ENCODE measurements at regions not wholly inside any gene's neighbourhood (a gene's known extent, or its start where the extent isn't known, plus 50 kb on each side); places are given as distances from the start of the nearest gene placed in this dataset.

- no peak overlapping the region for H2AFZ ChIP-seq (replicated peaks)
- Mint-ChIP-seq H3K4me1 (no peaks in the 10 kb centered on the region), H3K27me3 (ENCODE audit: insufficient read depth, low read depth) (no peaks in the 10 kb centered on the region), H3K36me3 (no peaks in the 10 kb centered on the region), H3K9me3 (peaks cover 2% of the 10 kb centered on the region), H3K4me3 (no peak overlapping the region), H3K27ac (no peak overlapping the region)
- H3K4me1 ChIP-seq: no peaks in the 10 kb centered on the region
- H3F3A ChIP-seq (ENCODE audit: low read depth): no peaks in the 10 kb centered on the region
- no peak overlapping the region for H3K4me3 ChIP-seq
- no peak for DNase-seq (ENCODE audit: low spot score)
- no peaks in the 10 kb centered on the region for H3K79me2 ChIP-seq (ENCODE audit: low read depth)
- no peak overlapping the region for H3K27ac ChIP-seq
- H3K9me3 ChIP-seq (ENCODE audit: low read depth): no peaks in the 10 kb centered on the region
- no peaks in the 10 kb centered on the region for H4K20me1 ChIP-seq (ENCODE audit: low read depth)
- TF ChIP-seq EZH2 (IDR thresholded peaks at IDR 0.05) (no peak), EZH2phosphoT487 (IDR thresholded peaks at IDR 0.05) (no peak), CTCF (IDR thresholded peaks at IDR 0.05) (no peak)
- no peak overlapping the region for H3K4me2 ChIP-seq
- H3K9ac ChIP-seq: no peak overlapping the region
- no peaks in the 10 kb centered on the region for H3K27me3 ChIP-seq
- H3K36me3 ChIP-seq: no peaks in the 10 kb centered on the region
Observed at GRCh38 chr11:87401653-87402052, 363.9 kb downstream of the TMEM135 start.

- no peak for DNase-seq (ENCODE audit: low spot score)
- Mint-ChIP-seq H3K4me1 (no peaks in the 10 kb centered on the region), H3K9me3 (no peaks in the 10 kb centered on the region), H3K36me3 (no peaks in the 10 kb centered on the region), H3K27me3 (ENCODE audit: insufficient read depth, low read depth) (no peaks in the 10 kb centered on the region), H3K27ac (no peak overlapping the region), H3K4me3 (no peak overlapping the region)
- H3K27ac ChIP-seq: no peak overlapping the region
- no peak overlapping the region for H3K9ac ChIP-seq
- H3K79me2 ChIP-seq (ENCODE audit: low read depth): no peaks in the 10 kb centered on the region
- H3K4me3 ChIP-seq: no peak overlapping the region
- H3K4me2 ChIP-seq: no peak overlapping the region
- no peak overlapping the region for H2AFZ ChIP-seq (replicated peaks)
- no peaks in the 10 kb centered on the region for H3K27me3 ChIP-seq
- H3F3A ChIP-seq (ENCODE audit: low read depth): no peaks in the 10 kb centered on the region
- no peaks in the 10 kb centered on the region for H3K4me1 ChIP-seq
- H3K9me3 ChIP-seq (ENCODE audit: low read depth): no peaks in the 10 kb centered on the region
- TF ChIP-seq CTCF (IDR thresholded peaks at IDR 0.05) (no peak), EZH2phosphoT487 (IDR thresholded peaks at IDR 0.05) (no peak), EZH2 (IDR thresholded peaks at IDR 0.05) (no peak)
- H4K20me1 ChIP-seq (ENCODE audit: low read depth): no peaks in the 10 kb centered on the region
- H3K36me3 ChIP-seq: no peaks in the 10 kb centered on the region
Observed at GRCh38 chr11:87399341-87399740, 361.6 kb downstream of the TMEM135 start.

GRCh38 chr11:87398931-87399330 lies 361.2 kb downstream of the TMEM135 start:
- Histone ChIP-seq H3K27me3 (no peaks in the 10 kb centered on the region), H3K9ac (no peak overlapping the region), H3K27ac (no peak overlapping the region), H3K4me2 (no peak overlapping the region), H3K79me2 (ENCODE audit: low read depth) (no peaks in the 10 kb centered on the region), H3K36me3 (no peaks in the 10 kb centered on the region), H2AFZ (replicated peaks) (no peak overlapping the region), H3K4me1 (no peaks in the 10 kb centered on the region), H3F3A (ENCODE audit: low read depth) (no peaks in the 10 kb centered on the region), H3K4me3 (no peak overlapping the region), H4K20me1 (ENCODE audit: low read depth) (no peaks in the 10 kb centered on the region), H3K9me3 (ENCODE audit: low read depth) (no peaks in the 10 kb centered on the region)
- Mint-ChIP-seq H3K36me3 (no peaks in the 10 kb centered on the region), H3K4me3 (no peak overlapping the region), H3K27ac (no peak overlapping the region), H3K27me3 (ENCODE audit: insufficient read depth, low read depth) (no peaks in the 10 kb centered on the region), H3K9me3 (no peaks in the 10 kb centered on the region), H3K4me1 (no peaks in the 10 kb centered on the region)
- TF ChIP-seq CTCF (IDR thresholded peaks at IDR 0.05): no peak
- TF ChIP-seq EZH2phosphoT487 (IDR thresholded peaks at IDR 0.05): no peak
- TF ChIP-seq EZH2 (IDR thresholded peaks at IDR 0.05): no peak
- no peak for DNase-seq (ENCODE audit: low spot score)
